HG02885 (cell line): ENCODE measurements at regions not wholly inside any gene's neighbourhood (a gene's known extent, or its start where the extent isn't known, plus 50 kb on each side); places are given as distances from the start of the nearest gene placed in this dataset.
"Not testable (repeated sequence)": the region's sequence is repeated elsewhere in the genome, so short reads cannot be mapped to it uniquely, and the experiment has no call there.

Experiments used
- ATAC-seq: cut with Tn5 transposase; IDR thresholded peaks from one replicate; pipeline ENCODE4 v1.9.1; 2021; ENCODE audit warnings: mild to moderate bottlenecking; ENCODE audit not compliant: unreplicated experiment, poor library complexity

DNA sequence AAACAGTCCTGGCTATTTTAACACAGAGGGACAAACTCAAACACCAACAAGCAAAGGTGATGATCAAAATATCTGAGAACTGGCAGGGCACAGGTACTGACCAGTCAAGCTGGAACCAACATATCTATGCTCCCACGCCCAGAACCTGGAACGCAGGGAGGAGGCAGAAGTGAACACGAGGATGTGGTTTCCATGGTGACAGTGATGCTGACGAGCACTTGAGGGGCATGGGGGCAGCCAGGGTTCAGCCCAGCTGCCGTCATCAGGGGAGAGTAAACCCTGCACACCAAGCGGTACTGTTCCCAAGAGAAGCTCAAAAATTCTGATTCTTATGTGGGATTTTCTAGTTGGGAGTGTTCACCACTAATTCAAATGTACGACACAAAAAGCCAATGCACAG is 113.6 kb upstream of the SFSWAP start:
- ATAC-seq, result no peak

DNA sequence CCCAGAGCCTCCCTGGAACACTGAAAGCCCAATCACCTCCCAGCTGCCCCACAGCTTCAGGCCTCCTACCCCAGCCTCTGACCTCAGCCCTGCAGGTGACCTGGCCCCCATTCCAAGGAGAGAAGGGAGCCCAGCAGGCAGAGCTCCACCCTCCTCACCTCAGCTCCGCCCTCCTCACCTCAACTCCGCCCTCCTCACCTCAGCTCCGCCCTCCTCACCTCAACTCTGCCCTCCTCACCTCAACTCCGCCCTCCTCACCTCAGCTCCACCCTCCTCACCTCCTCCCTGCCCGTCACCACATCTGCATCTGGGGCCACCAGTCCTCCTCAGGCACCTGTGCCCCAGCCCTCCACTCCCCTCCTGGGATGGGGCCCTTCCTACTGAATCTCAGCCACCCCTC is 112.2 kb upstream of the SFSWAP start:
- ATAC-seq, result no peak

DNA sequence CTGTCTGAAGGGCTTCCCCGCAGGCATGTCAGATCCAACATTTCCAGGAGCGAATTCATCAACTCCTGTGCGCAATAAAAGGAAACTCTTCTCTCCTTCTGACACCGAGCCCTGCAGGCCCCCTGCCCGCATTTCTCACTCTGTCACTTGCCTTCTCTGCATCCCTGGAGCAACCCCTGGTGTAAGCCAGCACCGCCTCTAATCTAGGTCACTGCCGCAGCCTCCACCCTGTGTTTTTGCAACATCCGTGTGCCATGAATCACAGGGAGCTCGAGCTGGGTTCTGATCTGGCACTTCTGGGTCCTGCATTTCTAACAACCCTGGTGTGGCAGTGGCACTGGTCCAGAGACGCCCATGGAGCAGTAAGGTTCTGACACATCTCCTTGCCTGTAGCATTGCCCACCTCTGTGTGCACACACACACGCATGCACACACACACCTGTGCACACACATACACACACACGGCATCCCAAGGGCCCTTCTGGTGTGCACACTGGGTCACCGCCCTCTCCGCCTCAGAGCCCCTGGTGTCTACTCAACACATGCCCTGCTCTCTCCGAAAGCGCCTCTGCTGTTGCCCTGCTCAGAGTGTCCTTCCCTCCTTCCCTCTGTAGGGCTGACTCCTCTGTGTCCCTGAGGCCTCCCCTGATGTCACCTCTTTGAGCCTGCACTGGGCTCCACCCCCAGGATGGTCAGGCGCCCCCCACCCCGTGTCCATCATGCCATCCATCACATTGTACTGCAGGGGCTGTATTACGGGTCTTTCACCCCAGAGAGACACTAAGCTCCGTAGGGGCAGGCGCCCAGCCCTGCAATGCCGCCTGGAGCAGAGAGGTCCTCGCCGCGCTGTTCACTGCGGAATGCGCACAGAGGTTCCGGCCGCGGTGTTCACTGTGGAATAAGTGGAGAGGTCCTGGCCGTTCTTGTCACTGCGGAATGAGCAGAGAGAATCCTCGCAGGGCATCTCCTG is 111.4 kb upstream of the SFSWAP start:
- no peak for ATAC-seq

DNA sequence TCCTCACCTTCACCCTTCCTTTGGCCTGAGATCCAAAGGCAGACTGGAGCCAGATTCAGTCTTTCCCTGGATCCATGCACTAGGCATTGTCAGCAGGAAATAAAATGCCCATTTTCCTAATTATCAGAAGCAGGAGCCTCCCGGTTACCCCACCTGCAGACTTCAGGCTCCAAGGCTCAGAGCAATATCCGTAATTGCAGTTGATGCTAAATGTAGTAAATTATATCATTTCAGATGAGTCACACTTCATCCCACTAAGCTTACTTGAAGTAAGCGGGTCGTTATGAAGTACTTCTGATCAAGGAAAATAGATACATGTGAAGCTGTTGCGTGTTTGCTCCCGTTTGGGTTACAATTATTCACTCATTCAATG is 110.7 kb upstream of the SFSWAP start:
- ATAC-seq, result no peak

DNA sequence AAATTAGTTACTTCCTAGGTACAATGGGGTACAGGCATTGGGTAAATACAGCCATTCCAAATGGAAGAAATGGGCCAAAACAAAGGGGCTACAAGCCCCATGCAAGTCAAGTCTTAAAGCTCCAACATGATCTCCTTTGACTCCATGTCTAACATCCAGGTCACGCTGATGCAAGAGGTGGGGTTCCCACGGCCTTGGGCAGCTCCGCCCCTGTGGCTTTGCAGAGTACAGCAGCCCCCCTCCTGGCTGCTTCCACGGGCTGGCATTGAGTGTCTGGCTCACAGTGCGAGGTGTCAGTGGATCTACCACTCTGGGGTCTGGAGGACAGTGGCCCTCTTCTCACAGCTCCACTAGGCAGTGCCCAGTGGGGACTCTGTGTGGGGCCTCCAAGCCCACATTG is 109.4 kb upstream of the SFSWAP start:
- ATAC-seq, result not testable (repeated sequence)

DNA sequence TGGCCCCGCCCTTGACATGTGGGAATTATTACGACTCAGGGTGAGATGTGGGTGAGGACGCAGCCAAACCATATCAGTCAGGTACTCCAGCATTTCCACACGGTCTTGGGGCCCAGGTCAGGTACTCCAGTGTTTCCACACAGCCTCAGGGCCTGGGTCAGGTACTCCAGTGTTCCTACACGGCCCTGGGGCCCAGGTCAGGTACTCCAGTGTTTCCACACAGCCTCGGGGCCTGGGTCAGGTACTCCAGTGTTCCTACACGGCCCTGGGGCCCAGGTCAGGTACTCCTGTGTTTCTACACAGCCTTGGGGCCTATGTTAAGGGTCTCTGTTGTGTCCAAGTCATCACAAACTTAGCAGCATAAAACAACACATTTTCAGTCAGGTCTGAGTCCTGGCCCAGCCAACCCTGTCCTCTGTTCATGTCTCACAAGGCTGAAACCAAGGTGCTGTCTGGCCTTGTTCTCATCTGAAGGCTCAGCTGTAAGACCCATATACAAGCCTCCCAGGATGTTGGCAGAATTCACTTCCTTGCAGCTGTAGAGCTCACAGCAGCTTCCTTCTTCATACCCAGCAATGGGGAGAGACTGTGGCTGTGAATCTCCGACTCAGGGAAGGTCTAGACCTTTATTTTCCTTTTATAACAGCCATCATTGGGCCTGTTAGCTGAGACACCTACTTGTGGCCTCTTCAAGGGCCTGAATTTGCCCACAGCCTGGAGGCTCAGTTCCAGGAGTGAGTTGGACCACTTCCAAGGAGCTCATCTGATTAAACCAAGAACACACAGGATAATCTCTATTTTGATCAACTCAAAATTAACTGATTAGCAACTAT is 107.6 kb upstream of the SFSWAP start:
- ATAC-seq, result no peak

DNA sequence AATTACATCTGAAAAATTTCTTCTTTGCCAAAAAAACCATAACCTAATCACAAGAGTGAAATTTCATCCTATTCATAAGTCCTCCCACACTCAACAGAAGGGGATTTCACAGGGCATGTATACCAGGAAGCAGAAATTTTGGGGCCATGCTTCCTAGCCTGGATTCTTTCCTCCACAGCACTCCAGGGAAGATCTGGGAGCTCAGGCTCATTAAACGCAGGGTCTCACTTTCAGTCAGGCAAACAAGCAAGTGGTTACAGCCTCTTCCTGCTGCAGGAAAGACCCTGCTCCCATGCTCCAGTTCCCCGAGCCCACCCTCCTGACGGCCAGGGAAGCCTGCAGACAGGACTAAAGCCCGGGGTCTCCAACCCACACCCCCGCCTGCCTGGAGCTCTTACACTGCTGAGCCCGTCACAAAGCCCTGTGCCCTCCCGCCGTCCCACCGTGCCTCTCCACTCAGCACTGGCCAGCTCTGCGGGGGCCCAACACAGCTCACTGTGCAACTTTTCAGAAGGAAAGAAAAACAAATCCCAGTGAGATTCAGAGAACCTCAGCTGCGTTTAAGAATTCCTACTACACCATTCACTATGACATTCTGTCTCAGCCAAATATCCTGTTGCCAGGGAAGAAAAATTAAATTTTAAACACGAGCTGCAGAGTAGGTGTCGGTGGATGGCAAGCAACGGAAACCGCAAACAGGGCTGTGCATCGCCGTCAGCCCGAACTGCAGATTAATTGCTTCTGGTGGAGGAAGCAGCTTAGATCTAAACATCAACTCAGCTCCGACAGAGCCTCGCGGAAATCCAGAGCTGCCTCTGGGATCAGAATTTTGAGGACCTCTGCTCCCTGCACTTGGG is 106.7 kb upstream of the SFSWAP start:
- no peak for ATAC-seq

DNA sequence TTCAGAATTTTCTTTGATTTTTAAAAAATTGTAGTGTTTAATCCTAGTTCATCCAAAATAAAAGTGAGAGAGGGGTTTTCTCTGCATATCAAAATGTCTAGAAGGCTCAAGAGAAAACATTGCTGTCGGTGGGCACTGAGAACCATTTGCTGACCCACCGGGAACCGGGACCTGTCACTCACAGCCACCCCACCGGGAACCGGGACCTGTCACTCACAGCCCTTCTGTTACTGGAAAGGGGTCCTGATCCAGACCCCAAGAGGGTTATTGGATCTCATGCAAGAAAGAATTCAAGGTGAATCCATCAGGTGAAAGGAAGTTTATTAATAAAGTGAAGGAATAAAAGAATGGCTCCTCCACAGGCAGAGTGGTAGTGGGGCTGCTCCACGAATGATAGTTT is 106.0 kb upstream of the SFSWAP start:
- ATAC-seq, result no peak

DNA sequence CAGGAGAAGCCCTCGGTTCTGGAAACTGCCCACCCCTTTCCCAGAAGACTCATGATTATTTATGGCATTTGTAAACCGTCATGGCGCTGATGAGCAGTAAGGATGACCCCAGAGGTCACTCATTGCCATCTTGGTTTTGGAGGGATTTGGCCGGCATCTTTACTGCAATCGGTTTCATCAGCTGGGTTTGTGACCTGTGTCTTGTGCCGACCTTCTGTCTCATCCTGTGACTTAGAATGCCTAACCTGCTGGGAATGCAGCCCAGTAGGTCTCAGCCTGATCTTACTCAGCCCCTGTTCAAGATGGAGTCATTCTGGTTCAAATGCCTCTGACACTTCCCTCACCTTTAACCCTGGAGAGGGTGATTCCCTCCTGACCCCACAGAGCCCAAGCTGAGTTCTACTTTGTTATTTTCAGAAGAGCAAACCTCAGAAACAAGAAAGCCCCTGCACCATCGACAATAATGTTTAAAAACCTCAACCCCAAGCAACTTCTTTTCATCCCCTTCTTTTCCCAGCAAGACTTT is 105.5 kb upstream of the SFSWAP start:
- ATAC-seq, result no peak

DNA sequence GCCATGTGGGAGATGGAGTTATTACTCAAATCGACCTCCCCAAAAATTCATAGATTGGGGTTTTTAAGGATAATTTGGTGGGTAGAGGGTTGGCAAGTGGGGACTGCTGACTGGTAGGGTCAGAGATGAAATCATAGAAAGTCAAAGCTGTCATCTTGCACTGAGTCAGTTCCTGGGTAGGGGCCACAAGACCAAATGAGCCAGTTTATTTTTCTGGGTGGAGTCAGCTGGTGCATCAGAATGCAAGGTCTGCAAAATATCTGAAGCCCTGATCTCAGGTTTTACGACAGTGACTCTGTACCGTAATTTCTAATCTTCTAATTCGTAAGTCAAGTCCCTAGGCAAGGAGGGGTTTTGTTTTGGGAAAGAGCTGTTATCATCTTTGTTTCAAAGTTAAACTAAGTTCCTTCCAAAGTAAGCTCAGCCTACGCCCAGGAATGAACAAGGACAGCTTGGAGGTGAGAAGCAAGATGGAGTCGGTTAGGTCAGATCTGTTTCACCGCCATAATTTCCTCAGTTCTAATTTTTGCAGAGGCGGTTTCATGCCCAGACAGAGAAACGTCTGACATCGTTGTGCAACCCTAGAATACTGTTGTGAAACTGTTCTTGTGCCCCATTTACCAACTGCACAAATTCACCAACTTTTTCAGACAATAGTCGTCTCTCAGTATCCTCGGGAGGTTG is 104.5 kb upstream of the SFSWAP start:
- no peak for ATAC-seq

DNA sequence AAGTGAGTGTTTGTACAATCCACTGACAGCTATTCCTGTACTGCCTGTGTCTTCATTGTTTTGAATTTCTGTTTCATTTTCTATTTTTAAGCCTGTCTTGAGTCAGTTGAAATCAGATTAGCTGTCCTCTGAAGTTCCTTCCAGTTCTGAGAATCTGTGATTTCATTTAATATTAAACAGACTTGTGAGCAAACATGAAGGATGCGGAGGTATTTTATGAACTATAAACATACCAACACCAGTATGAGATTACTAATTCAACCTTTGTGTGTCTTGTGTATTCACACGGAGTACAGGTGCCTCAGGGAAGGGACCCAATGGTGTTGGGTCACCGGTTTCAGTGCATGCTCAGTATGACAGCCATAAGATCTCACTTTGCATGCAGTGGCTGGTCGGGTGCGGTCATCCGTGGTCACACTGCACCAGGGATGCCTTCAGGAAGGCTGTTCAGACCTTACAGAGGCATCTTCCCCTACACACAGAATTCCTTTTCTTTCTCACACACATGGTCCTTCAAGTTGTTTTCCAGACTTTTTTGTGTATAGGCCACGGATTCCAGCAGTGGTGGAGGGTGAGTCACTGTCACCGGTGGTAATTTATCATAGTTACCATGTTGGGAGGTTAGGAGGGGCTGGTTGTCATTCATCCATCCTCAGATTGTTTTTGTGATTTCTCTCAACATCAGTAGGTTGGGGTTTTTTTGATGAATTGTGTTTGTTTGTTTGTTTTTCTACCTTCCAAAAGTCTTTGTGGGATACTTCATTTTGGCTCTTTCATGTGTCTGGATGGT is 103.0 kb upstream of the SFSWAP start:
- peak; percentile 64 for ATAC-seq

DNA sequence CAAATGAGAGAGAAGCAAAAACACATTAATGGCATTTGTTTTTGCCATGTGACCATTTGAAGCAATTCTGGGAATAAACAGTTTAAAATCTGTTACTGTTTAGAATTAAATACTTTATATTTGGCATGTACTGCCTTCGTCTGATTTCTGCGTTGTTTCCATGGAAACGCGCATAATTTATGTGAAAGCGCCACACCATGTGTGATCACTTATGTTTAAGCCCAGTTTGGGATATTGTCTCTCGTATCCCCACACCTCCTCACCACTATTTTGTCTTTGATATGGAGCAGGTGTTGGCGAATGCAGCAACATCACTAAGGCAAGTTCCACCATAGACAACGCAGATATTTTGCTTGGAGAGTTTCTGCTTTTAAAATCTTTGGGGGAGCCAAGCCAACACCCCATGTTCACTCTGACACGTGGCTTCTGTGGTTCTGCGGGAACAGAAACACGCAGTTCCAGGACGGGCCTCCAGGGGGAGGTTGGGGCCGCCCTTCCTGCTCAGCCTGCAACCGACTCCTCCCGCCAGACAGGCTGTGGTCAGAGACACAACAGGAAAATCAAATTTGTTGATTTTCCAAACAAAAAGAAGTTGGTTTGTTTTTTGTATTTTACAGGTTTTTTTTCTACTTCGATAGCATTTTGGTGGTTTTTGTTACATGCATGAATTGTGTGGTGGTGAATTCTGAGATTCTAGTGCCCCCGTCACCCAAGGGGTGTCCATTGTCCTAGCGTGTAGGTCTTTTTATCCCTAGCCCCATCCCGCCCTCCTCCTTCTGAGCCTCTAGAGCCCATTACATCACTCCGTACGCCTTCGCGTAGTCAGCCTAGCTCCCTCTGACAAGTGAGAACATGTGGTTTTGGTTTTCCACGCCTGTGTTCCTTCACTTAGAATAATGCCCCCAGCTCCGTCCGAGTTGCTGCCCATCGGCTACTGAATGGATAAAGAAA is 101.9 kb upstream of the SFSWAP start:
- no peak for ATAC-seq

DNA sequence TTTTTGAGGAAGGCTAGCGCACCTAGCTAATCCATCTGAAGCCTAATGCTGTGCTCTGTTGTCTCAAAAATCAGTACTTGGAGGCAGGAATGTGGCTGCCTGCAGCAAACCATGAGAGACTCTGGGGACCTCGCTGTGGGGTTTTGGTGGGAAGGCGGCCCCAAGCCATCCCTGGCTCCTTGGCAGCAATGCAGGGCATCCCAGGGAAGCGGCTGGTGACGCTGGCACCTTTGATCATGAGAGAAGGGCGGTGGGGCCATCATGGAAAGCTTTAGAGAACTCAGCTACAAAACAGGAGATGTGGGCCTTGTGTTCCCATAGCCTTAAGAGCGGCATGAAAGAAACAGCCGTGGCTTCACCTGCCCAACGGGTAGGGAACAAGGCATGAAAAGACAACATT is 101.1 kb upstream of the SFSWAP start:
- ATAC-seq, result no peak

DNA sequence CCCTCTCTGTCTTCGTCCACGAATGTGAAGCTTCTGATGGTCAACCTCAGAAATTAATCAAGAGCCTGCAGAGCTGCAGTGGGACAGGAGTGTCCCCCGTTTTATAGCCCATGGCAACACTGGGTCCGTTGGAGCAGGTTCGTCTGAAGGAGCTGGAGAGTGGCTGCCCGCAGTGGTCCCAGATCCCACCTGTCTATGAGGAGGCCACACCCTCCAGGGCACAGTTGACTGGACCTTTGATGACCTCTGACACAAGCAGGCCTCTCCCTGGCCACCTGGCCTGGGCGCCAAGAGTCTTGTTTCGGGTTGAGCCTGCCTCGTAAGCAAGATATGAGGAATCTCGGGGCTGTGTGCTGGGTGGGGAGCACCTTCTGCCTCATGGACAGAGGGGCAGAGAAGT is 100.7 kb upstream of the SFSWAP start:
- ATAC-seq, result no peak

DNA sequence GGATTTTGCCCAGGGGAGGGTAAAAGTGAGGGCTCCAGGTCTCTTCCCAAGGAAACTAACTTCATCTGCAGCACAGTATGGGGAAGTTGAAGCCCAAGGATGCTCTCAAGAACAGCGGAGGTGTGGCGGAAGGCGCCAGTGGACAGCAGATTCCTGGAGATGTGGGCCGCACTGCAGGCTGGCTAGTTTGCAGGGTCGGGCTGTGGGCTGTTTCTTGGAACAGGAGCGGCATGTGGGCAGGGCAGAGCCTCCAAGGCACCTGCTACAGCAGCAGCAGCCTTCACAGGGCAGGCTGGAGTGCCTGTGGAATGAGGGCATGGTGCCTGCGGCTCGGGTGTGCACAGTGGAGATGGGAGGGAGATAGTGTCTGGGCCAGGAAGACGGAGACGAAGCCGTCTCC is 100.0 kb upstream of the SFSWAP start:
- ATAC-seq, result no peak

DNA sequence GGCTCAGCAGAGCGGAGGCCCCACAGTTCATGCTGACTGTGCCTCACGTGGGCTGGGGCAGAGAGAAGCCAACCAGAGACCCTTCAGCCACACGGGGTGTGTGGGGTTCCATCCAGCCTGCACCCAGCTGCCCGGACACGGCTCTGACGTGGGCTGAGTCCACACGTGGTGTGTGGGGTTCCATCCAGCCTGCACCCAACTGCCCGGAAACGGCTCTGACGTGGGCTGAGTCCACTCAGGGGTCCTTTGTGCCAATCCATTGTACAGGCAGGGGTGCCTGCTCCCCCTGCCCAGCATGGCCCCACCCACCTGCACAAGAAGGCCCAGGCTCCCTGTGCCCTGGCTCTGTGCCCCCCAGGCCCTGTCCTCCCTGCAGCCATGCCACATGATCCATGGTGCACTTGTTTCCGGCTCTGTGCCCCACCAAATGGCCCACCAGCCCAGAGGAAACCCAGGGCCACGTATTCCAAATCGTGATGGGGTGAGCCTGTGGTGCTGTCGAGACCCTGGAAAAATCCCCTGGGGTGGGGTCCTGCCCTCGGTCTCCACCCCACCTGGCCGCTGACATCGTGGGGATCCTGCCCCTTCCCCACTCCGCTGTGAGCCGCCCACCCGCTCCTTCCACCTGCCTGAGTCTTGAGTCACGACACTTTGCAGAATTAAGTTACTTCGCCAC is 99.3 kb upstream of the SFSWAP start:
- no peak for ATAC-seq

DNA sequence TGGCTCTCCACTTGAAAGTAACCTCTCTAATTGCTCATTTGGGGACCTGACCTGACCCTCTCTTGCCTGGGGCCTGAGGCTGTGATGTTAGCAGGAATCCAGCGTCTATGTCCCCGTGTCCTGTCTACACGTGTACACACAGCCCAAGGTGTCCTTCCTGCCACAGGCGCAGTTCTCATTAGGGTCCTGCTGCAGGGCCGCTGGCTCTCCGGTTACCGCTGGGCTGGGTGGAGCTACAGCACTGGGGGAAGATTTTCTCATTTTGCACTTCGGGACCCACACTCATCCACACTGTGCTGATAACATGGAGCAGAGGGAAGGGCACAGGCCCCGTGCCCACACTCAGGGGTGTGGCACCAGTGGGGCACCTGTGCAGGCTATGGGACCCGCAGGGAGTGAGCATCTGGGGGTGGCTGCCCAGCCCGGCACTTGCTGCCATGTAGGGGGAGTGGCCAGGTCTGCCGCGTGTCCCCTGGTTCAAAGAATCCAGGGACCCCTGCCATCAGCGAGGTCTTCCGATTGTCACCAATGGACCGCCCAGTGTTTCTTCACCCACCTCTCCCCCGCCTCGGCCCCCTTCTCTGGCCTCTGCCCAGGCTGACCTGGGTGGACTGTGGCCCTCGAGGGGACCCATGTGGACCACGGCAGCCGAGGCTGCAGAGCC is 98.7 kb upstream of the SFSWAP start:
- ATAC-seq, result no peak
